Activated B cell treated with CpG ODN at 0.5 μM for 24 hours (primary cell): ENCODE measurements at regions not wholly inside any gene's neighbourhood (a gene's known extent, or its start where the extent isn't known, plus 50 kb on each side); places are given as distances from the start of the nearest gene placed in this dataset.

Experiments used
- ATAC-seq: fragments of 200-7000 bp; cut with Tn5 transposase; one replicate; pipeline ENCODE4 v1.10.0; 2021; ENCODE audit warnings: low read depth, mild to moderate bottlenecking, moderate library complexity
- CTCF ChIA-PET: fragments of 350-600 bp; sonication (Branson Sonifier 250); formaldehyde crosslinking; loops from one replicate; lab custom pipeline; 2021; ENCODE audit warnings: antibody characterized with exemption; lab: Charles Lee
- POLR2A ChIA-PET: fragments of 350-600 bp; sonication (Branson Sonifier 250); formaldehyde crosslinking; loops from one replicate; lab custom pipeline; 2021; ENCODE audit warnings: antibody characterized with exemption; lab: Charles Lee
- DNase-seq: peaks from one replicate; pipeline ENCODE4 v3.0.0; 2022
- H3K27ac Mint-ChIP-seq: one replicate; pipeline ENCODE4 v1.8.0; 2020; ENCODE audit warnings: mixed read lengths
- H3K27me3 Mint-ChIP-seq: one replicate; pipeline ENCODE4 v1.8.0; 2021; ENCODE audit warnings: mixed read lengths
- H3K36me3 Mint-ChIP-seq: one replicate; pipeline ENCODE4 v1.8.0; 2021; ENCODE audit warnings: low read depth, mixed read lengths
- H3K4me1 Mint-ChIP-seq: one replicate; pipeline ENCODE4 v1.8.0; 2021; ENCODE audit warnings: mixed read lengths
- H3K4me3 Mint-ChIP-seq: one replicate; pipeline ENCODE4 v1.8.0; 2020; ENCODE audit warnings: mild to moderate bottlenecking, mixed read lengths
- H3K9me3 Mint-ChIP-seq: one replicate; pipeline ENCODE4 v1.8.0; 2020; ENCODE audit warnings: mixed read lengths
- CTCF ChIP-seq: fragments of 200-600 bp; IDR thresholded peaks from one replicate; pipeline ENCODE4 v1.8.0; 2022; ENCODE audit warnings: antibody characterized with exemption, mild to moderate bottlenecking
- intact Hi-C: fragments of 100-400 bp; cut with micrococcal nuclease; formaldehyde crosslinking; loops from one replicate; pipeline ENCODE4 v1.15.1; 2024

GRCh38 chr12:60981473-60981872 is 1278.7 kb upstream of the USP15 start:
- Mint-ChIP-seq H3K27me3 (no peaks in the 10 kb centered on the region), H3K27ac (no peak overlapping the region)
- POLR2A ChIA-PET, result no interaction called here

GRCh38 chr12:60992087-60992486 is 1268.1 kb upstream of the USP15 start:
- ChIA-PET CTCF (no interaction called here), POLR2A (no interaction called here)
- no peaks in the 10 kb centered on the region for H3K27me3 Mint-ChIP-seq

More at GRCh38 chr12:60981473-60981872, 1278.7 kb upstream of the USP15 start:
- Mint-ChIP-seq H3K9me3 (peaks cover 13% of the 10 kb centered on the region), H3K4me3 (no peak overlapping the region), H3K36me3 (no peaks in the 10 kb centered on the region), H3K4me1 (no peaks in the 10 kb centered on the region)
- no peak for TF ChIP-seq CTCF
- CTCF ChIA-PET, result no interaction called here
- intact Hi-C loops, result no loop called here
- DNase-seq (no peak), ATAC-seq (no peak)

GRCh38 chr12:60995256-60995825 is 1264.9 kb upstream of the USP15 start:
- H3K4me1 Mint-ChIP-seq, result no peaks in the 10 kb centered on the region
- intact Hi-C loops, result no loop called here
- no peaks in the 10 kb centered on the region for H3K36me3 Mint-ChIP-seq
- ChIA-PET POLR2A (no interaction called here), CTCF (no interaction called here)
- no peaks in the 10 kb centered on the region for H3K27me3 Mint-ChIP-seq
- no peak for DNase-seq
- no peak overlapping the region for H3K4me3 Mint-ChIP-seq
- TF ChIP-seq CTCF, result no peak
- no peak overlapping the region for H3K27ac Mint-ChIP-seq
- peaks cover 4% of the 10 kb centered on the region for H3K9me3 Mint-ChIP-seq
- ATAC-seq, result no peak

More at GRCh38 chr12:60992087-60992486, 1268.1 kb upstream of the USP15 start:
- DNase-seq (no peak), ATAC-seq (no peak)
- Mint-ChIP-seq H3K4me3 (no peak overlapping the region), H3K36me3 (no peaks in the 10 kb centered on the region), H3K27ac (no peak overlapping the region), H3K4me1 (no peaks in the 10 kb centered on the region), H3K9me3 (no peaks in the 10 kb centered on the region)
- TF ChIP-seq CTCF, result no peak
- intact Hi-C loops, result no loop called here

GRCh38 chr12:60997869-60998378 is 1262.3 kb upstream of the USP15 start:
- peaks cover 6% of the 10 kb centered on the region for H3K9me3 Mint-ChIP-seq
- ATAC-seq (no peak), DNase-seq (no peak)
- no peak for TF ChIP-seq CTCF
- H3K4me1 Mint-ChIP-seq, result no peaks in the 10 kb centered on the region
- ChIA-PET POLR2A (no interaction called here), CTCF (no interaction called here)
- no peaks in the 10 kb centered on the region for H3K27me3 Mint-ChIP-seq
- no peaks in the 10 kb centered on the region for H3K36me3 Mint-ChIP-seq
- intact Hi-C loops, result no loop called here
- H3K27ac Mint-ChIP-seq, result no peak overlapping the region
- no peak overlapping the region for H3K4me3 Mint-ChIP-seq

- POLR2A ChIA-PET, result no interaction called here
- TF ChIP-seq CTCF, result no peak
- H3K27ac Mint-ChIP-seq, result no peak overlapping the region
- DNase-seq (no peak), ATAC-seq (no peak)
- no peaks in the 10 kb centered on the region for H3K4me1 Mint-ChIP-seq
- CTCF ChIA-PET, result no interaction called here
- no peaks in the 10 kb centered on the region for H3K27me3 Mint-ChIP-seq
- no peak overlapping the region for H3K4me3 Mint-ChIP-seq
- peaks cover 2% of the 10 kb centered on the region for H3K9me3 Mint-ChIP-seq
- intact Hi-C loops, result no loop called here
- no peaks in the 10 kb centered on the region for H3K36me3 Mint-ChIP-seq
Measured at GRCh38 chr12:61009192-61009591, 1251.0 kb upstream of the USP15 start.
